Left lung (tissue), 4 donors: ENCODE measurements at regions not wholly inside any gene's neighbourhood (a gene's known extent, or its start where the extent isn't known, plus 50 kb on each side); places are given as distances from the start of the nearest gene placed in this dataset.
"Not testable (repeated sequence)": the region's sequence is repeated elsewhere in the genome, so short reads cannot be mapped to it uniquely, and the experiment has no call there.

ENCODE experiments used
- ATAC-seq: fragments of 200-7000 bp; cut with Tn5 transposase; one replicate; pipeline ENCODE4 v1.9.1; 2020; ENCODE audit warnings: moderate library complexity
- DNase-seq, 4 donors: peaks; one replicate each; pipeline ENCODE4 v3.0.0-alpha.2; 2013 to 2020
- H3K27ac ChIP-seq, 2 donors: fragments of 200-600 bp; sonication (generic) in 1 of 2; one replicate each; pipeline versions ENCODE4 v1.5.0 to v1.8.0; 2020 to 2021
- H3K27me3 ChIP-seq, 2 donors: fragments of 200-600 bp; sonication (generic) in 1 of 2; one replicate each; pipeline versions ENCODE4 v1.5.0 to v1.8.0; 2020 to 2021
- H3K36me3 ChIP-seq, 2 donors: fragments of 200-600 bp; sonication (generic) in 1 of 2; one replicate each; pipeline versions ENCODE4 v1.5.0 to v1.8.0; 2020 to 2021
- H3K4me1 ChIP-seq, 2 donors: fragments of 200-600 bp; one replicate each; pipeline ENCODE4 v1.8.0; 2021
- H3K4me3 ChIP-seq, 2 donors: fragments of 200-600 bp; sonication (generic) in 1 of 2; one replicate each; pipeline versions ENCODE4 v1.5.0 to v1.8.0; 2020 to 2021; ENCODE audit warnings: mild to moderate bottlenecking in 1 of 2
- H3K9me3 ChIP-seq, 2 donors: fragments of 200-600 bp; sonication (generic) in 1 of 2; one replicate each; pipeline versions ENCODE4 v1.5.0 to v1.8.0; 2020 to 2021
- intact Hi-C, 2 donors: fragments of 100-400 bp; cut with DNase I; formaldehyde crosslinking; loops; one replicate each; pipeline versions ENCODE4 v1.11.2 to v1.14.2; 2022
- TF ChIP-seq, protein P1 (sequence below), 2 donors: fragments of 200-600 bp; sonication (generic) in 1 of 2; IDR thresholded peaks; one replicate each; pipeline versions ENCODE4 v1.5.0 to v1.8.0; 2021; ENCODE audit warnings: antibody characterized with exemption in 2 of 2
- donor health status: DM: no; HTN: yes; CAD: no.
- donor health status: DM: no; HTN: no; CAD: no.

DNA sequence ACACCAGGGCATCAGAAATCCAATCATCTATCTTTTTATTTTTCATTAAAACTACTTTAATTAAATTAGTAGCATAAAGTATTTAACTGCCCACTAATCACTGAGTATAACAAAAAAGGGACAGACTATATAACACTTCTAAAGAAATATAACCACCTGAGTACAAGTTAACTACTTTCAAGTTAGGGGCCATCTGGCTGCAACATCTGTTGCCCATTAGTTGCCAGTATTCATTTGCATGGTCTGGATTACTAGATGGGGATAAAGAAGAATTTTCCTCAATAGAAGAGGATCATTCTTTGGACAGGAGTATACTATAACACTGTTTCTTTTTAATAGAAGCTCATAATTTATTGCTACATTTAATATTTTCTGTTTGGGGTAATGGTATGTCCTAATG is 446.4 kb downstream of the AMY1C start:
- no peak for DNase-seq
- no peak overlapping the region for H3K4me3 ChIP-seq
- H3K27ac ChIP-seq = no peak overlapping the region
- peaks cover 0 to 14% of the 10 kb centered on the region in 2 donors for H3K9me3 ChIP-seq
- intact Hi-C loops = no loop called here
- TF ChIP-seq, protein P1, sequence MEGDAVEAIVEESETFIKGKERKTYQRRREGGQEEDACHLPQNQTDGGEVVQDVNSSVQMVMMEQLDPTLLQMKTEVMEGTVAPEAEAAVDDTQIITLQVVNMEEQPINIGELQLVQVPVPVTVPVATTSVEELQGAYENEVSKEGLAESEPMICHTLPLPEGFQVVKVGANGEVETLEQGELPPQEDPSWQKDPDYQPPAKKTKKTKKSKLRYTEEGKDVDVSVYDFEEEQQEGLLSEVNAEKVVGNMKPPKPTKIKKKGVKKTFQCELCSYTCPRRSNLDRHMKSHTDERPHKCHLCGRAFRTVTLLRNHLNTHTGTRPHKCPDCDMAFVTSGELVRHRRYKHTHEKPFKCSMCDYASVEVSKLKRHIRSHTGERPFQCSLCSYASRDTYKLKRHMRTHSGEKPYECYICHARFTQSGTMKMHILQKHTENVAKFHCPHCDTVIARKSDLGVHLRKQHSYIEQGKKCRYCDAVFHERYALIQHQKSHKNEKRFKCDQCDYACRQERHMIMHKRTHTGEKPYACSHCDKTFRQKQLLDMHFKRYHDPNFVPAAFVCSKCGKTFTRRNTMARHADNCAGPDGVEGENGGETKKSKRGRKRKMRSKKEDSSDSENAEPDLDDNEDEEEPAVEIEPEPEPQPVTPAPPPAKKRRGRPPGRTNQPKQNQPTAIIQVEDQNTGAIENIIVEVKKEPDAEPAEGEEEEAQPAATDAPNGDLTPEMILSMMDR (IDR thresholded peaks at IDR 0.05) = no peak
- no peak for ATAC-seq
- no peaks in the 10 kb centered on the region for H3K27me3 ChIP-seq
- no peaks in the 10 kb centered on the region for H3K4me1 ChIP-seq
- no peaks in the 10 kb centered on the region for H3K36me3 ChIP-seq

DNA sequence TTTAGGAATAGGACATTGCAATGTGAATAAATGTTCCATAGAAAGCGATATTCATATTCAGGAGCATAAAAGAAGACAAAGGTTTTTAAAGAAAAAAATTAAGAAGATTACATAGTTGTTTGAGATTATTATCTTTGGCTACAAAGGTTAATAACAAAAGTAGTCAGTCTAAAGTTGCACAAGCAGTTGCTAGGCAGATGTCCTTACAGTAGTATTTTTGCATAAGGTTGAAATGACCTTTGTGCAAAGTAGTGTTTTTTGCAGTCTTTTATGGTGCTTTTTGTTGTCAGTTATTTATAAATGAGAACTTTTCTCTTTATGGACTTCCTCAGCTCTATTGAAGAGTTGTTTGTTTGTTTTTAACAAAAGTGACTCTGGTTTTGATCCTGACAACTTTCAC is 447.8 kb downstream of the AMY1C start:
- TF ChIP-seq, protein P1 (IDR thresholded peaks at IDR 0.05) = no peak
- ATAC-seq (no peak), DNase-seq (no peak)
- no peak overlapping the region for H3K4me3 ChIP-seq
- peaks cover 0 to 18% of the 10 kb centered on the region in 2 donors for H3K9me3 ChIP-seq
- H3K36me3 ChIP-seq = no peaks in the 10 kb centered on the region
- intact Hi-C loops = no loop called here
- H3K27me3 ChIP-seq = no peaks in the 10 kb centered on the region
- H3K27ac ChIP-seq = no peak overlapping the region
- no peaks in the 10 kb centered on the region for H3K4me1 ChIP-seq

DNA sequence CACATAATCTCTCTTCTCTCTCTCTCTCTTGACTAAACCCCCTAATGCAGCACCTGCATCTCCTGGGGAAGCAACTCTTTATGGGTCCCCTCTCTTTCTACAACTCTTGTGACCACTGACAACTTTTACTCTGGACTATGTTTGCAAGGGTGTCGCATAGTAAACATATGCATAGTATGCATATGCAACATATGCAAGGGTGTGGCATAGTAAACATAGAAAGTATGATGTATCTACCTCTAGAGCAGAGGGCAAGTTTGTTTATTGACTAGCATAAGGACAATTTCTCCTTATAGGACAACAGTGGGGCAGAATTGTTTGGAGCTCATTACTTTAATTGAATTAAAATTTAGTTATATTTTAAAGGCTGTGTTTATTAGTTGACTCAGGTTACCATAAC is 462.5 kb downstream of the AMY1C start:
- Histone ChIP-seq H3K9me3 (peaks cover 0 to under 1% of the 10 kb centered on the region in 2 donors), H3K4me3 (no peak overlapping the region), H3K27ac (no peak overlapping the region), H3K4me1 (no peaks in the 10 kb centered on the region), H3K27me3 (no peaks in the 10 kb centered on the region), H3K36me3 (no peaks in the 10 kb centered on the region)
- intact Hi-C loops = no loop called here
- ATAC-seq (no peak), DNase-seq (no peak)
- TF ChIP-seq, protein P1 (IDR thresholded peaks at IDR 0.05) = no peak

DNA sequence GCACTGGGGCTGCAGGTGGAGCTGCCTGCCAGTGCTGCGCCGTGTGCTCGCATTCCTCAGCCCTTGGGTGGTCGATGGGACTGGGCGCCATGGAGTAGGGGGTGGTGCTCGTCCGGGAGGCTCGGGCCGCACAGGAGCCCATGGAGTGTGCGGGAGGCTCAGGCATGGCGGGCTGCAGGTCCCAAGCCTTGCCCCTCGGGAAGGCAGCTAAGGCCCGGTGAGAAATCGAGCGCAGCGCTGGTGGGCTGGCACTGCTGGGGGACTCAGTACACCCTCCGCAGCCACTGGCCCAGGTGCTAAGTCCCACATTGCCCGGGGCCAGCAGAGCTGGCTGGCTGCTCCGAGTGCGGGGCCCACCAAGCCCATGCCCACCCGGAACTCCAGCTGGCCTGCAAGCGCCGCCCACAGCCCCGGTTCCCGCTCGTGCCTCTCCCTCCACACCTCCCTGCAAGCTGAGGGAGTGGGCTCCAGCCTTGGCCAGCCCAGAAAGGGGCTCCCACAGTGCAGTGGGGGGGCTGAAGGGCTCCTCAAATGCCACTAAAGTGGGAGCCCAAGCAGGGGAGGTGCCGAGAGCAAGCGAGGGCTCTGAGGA is 467.8 kb downstream of the AMY1C start:
- H3K4me1 ChIP-seq, H3K27ac ChIP-seq, H3K36me3 ChIP-seq, H3K4me3 ChIP-seq, H3K27me3 ChIP-seq, intact Hi-C loops, ATAC-seq: not testable (repeated sequence)
- DNase-seq = peak in 1 of 4 donors; percentile 57
- peaks cover 0 to 24% of the 10 kb centered on the region in 2 donors for H3K9me3 ChIP-seq

DNA sequence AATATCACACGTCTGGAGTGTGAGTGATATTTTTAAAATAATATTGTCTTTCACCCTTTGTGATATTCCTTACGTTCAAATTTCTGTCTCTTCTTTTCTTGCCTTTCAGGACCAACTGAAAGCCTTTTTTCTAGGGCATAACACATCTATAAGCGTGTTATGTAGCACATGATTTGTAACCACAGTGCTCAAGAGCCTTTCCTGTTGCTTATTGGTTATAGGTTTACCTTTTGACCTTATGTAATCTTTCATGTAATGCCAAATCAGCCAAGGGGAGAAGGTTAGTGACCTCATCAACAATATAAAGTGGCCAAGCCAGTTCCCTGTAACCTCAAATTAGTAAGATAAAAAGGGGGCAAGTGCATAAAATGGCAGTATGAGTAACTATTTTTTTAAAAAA is 480.2 kb downstream of the AMY1C start:
- H3K36me3 ChIP-seq = no peaks in the 10 kb centered on the region

More for the DNA sequence above, 480.2 kb downstream of the AMY1C start:
- Histone ChIP-seq H3K4me1 (no peaks in the 10 kb centered on the region), H3K27ac (no peak overlapping the region), H3K9me3 (no peaks in the 10 kb centered on the region), H3K27me3 (no peaks in the 10 kb centered on the region), H3K4me3 (no peak overlapping the region)
- intact Hi-C loops = no loop called here
- DNase-seq (no peak), ATAC-seq (no peak)
- TF ChIP-seq, protein P1 (IDR thresholded peaks at IDR 0.05) = no peak
